GM23338 (cell line): ENCODE measurements at regions not wholly inside any gene's neighbourhood (a gene's known extent, or its start where the extent isn't known, plus 50 kb on each side); places are given as distances from the start of the nearest gene placed in this dataset.

Experiments used
- ATAC-seq: fragments of 200-7000 bp; cut with Tn5 transposase; 3 replicates; pipeline ENCODE4 v1.9.1; 2020
- DNase-seq: peaks from one replicate; pipeline ENCODE4 v3.0.0-alpha.2; 2015; ENCODE audit warnings: low spot score
- H2AFZ ChIP-seq: fragments of 200-600 bp; sonication (generic); 2 replicates; pipeline ENCODE4 v1.8.0; 2016; ENCODE audit warnings: antibody characterized with exemption, mild to moderate bottlenecking, moderate library complexity
- H3F3A ChIP-seq: fragments of 200-600 bp; sonication (generic); replicated peaks from 2 replicates; pipeline ENCODE4 v1.8.0; 2017; ENCODE audit warnings: antibody characterized with exemption, mixed run types, low read depth
- H3K27ac ChIP-seq: fragments of 200-600 bp; sonication (generic); 2 replicates; pipeline ENCODE4 v1.6.1; 2016; ENCODE audit warnings: low read depth
- H3K27me3 ChIP-seq: fragments of 200-600 bp; sonication (generic); 2 replicates; pipeline ENCODE4 v1.8.0; 2016; ENCODE audit warnings: mild to moderate bottlenecking, mixed run types, moderate library complexity; ENCODE audit not compliant: insufficient read depth
- H3K36me3 ChIP-seq: fragments of 200-600 bp; sonication (generic); 2 replicates; pipeline ENCODE4 v1.8.0; 2016; ENCODE audit warnings: mild to moderate bottlenecking; ENCODE audit not compliant: insufficient read depth
- H3K4me1 ChIP-seq: fragments of 200-600 bp; sonication (generic); 2 replicates; pipeline ENCODE4 v1.8.0; 2016; ENCODE audit warnings: mild to moderate bottlenecking, moderate library complexity; ENCODE audit not compliant: insufficient read depth
- H3K4me2 ChIP-seq: fragments of 200-600 bp; sonication (generic); 2 replicates; pipeline ENCODE4 v1.7.1; 2017; ENCODE audit warnings: mixed run types
- H3K4me3 ChIP-seq: fragments of 200-600 bp; sonication (generic); 2 replicates; pipeline ENCODE4 v1.6.1; 2016; ENCODE audit warnings: mixed run types
- H3K79me2 ChIP-seq: fragments of 200-600 bp; sonication (generic); replicated peaks from 2 replicates; pipeline ENCODE4 v1.8.0; 2017; ENCODE audit warnings: mild to moderate bottlenecking; ENCODE audit not compliant: insufficient read depth
- H3K9me2 ChIP-seq: fragments of 200-600 bp; sonication (generic); 2 replicates; pipeline ENCODE4 v1.8.0; 2017; ENCODE audit not compliant: insufficient read depth
- H4K20me1 ChIP-seq: fragments of 200-600 bp; sonication (generic); replicated peaks from 2 replicates; pipeline ENCODE4 v1.8.0; 2017; ENCODE audit warnings: mild to moderate bottlenecking; ENCODE audit not compliant: insufficient read depth
- H3K27ac Mint-ChIP-seq: 2 replicates; pipeline ENCODE4 v1.8.0; 2020; ENCODE audit warnings: inconsistent platforms, mild to moderate bottlenecking, moderate library complexity, mixed read lengths
- H3K27me3 Mint-ChIP-seq: 3 replicates; pipeline ENCODE4 v1.8.0; 2022; ENCODE audit warnings: low read depth, mild to moderate bottlenecking, moderate library complexity, mixed read lengths, inconsistent platforms; ENCODE audit not compliant: insufficient read depth, poor library complexity
- H3K36me3 Mint-ChIP-seq: 3 replicates; pipeline ENCODE4 v1.8.0; 2021; ENCODE audit warnings: low read depth, mild to moderate bottlenecking, inconsistent platforms, moderate library complexity, mixed read lengths
- H3K4me1 Mint-ChIP-seq: 3 replicates; pipeline ENCODE4 v1.8.0; 2020; ENCODE audit warnings: mild to moderate bottlenecking, inconsistent platforms, mixed read lengths
- H3K4me3 Mint-ChIP-seq: 3 replicates; pipeline ENCODE4 v1.8.0; 2021; ENCODE audit warnings: moderate library complexity, mild to moderate bottlenecking, inconsistent platforms, mixed read lengths
- H3K9me3 Mint-ChIP-seq: 3 replicates; pipeline ENCODE4 v1.8.0; 2020; ENCODE audit warnings: moderate library complexity, mild to moderate bottlenecking, inconsistent platforms, mixed read lengths
- CREB1 ChIP-seq: fragments of 250-450 bp; sonication (Bioruptor Pico); IDR thresholded peaks from 2 replicates; pipeline ENCODE4 v1.5.0; 2020; ENCODE audit warnings: low read depth, mild to moderate bottlenecking, moderate library complexity
- CTCF ChIP-seq, 2 experiments: fragments of 200-600 bp in 1 of 2; sonication (generic) in 1 of 2; conservative IDR thresholded peaks; 2 replicates each; pipeline versions ENCODE4 v1.5.1 to v1.6.1; 2016 to 2017; ENCODE audit warnings: antibody characterized with exemption in 2 of 2, low read depth in 2 of 2, mild to moderate bottlenecking in 2 of 2, moderate library complexity in 1 of 2
- ETS1 ChIP-seq: IDR thresholded peaks from 2 replicates; pipeline ENCODE4 v1.6.1; 2016; ENCODE audit warnings: antibody characterized with exemption
- EZH2phosphoT487 ChIP-seq: fragments of 200-600 bp; sonication (generic); IDR thresholded peaks from one replicate; pipeline ENCODE4 v1.8.1; 2018; ENCODE audit warnings: antibody characterized with exemption; ENCODE audit not compliant: unreplicated experiment
- NANOG ChIP-seq: IDR thresholded peaks from 2 replicates; pipeline ENCODE4 v1.6.1; 2016; ENCODE audit warnings: antibody characterized with exemption, borderline replicate concordance
- POLR2AphosphoS5 ChIP-seq: IDR thresholded peaks from 2 replicates; pipeline ENCODE4 v1.6.1; 2016; ENCODE audit warnings: antibody characterized with exemption, low read depth
- REST ChIP-seq: IDR thresholded peaks from one replicate; pipeline ENCODE4 v1.6.1; 2018; ENCODE audit warnings: antibody characterized with exemption; ENCODE audit not compliant: unreplicated experiment
- STAT1 ChIP-seq: IDR thresholded peaks from one replicate; pipeline ENCODE4 v1.6.1; 2016; ENCODE audit warnings: antibody characterized with exemption; ENCODE audit not compliant: unreplicated experiment
- ZNF462 ChIP-seq: fragments of 250-450 bp; sonication (Bioruptor Pico); IDR thresholded peaks from 2 replicates; pipeline ENCODE4 v1.5.0; 2020; ENCODE audit warnings: mild to moderate bottlenecking, moderate library complexity

GRCh38 chr14:22089940-22090339, 416.3 kb upstream of the OR4E1 start:
- H4K20me1 ChIP-seq = no peaks in the 10 kb centered on the region
- no peaks in the 10 kb centered on the region for H3K27me3 ChIP-seq
- H3F3A ChIP-seq = no peaks in the 10 kb centered on the region
- Mint-ChIP-seq H3K9me3 (no peaks in the 10 kb centered on the region), H3K27ac (no peak overlapping the region), H3K4me3 (no peak overlapping the region), H3K27me3 (no peaks in the 10 kb centered on the region), H3K4me1 (no peaks in the 10 kb centered on the region), H3K36me3 (no peaks in the 10 kb centered on the region)
- no peaks in the 10 kb centered on the region for H3K4me1 ChIP-seq
- no peak overlapping the region for H3K4me2 ChIP-seq
- H3K36me3 ChIP-seq = no peaks in the 10 kb centered on the region
- TF ChIP-seq STAT1 (no peak), CREB1 (CRISPR knock-in tag) (no peak), CTCF (conservative IDR thresholded peaks at IDR 0.05; ENCODE audit: low read depth in 2 of 2) (no peak)
- no peak overlapping the region for H3K4me3 ChIP-seq
- no peak overlapping the region for H3K27ac ChIP-seq
- DNase-seq (no peak), ATAC-seq (no peak)
- no peaks in the 10 kb centered on the region for H3K79me2 ChIP-seq
- H2AFZ ChIP-seq = no peak overlapping the region
- no peaks in the 10 kb centered on the region; the same call in 1 of the 2 replicates for H3K9me2 ChIP-seq

GRCh38 chr14:22088614-22089342, 415.2 kb upstream of the OR4E1 start:
- no peak for DNase-seq
- ATAC-seq = no peak
- TF ChIP-seq REST (no peak), NANOG (no peak), ETS1 (no peak), POLR2AphosphoS5 (no peak), EZH2phosphoT487 (no peak), ZNF462 (CRISPR knock-in tag) (no peak)

More at GRCh38 chr14:22088614-22089342, 415.2 kb upstream of the OR4E1 start:
- H3K27ac ChIP-seq = no peak overlapping the region
- H4K20me1 ChIP-seq = no peaks in the 10 kb centered on the region
- no peaks in the 10 kb centered on the region for H3K36me3 ChIP-seq
- no peaks in the 10 kb centered on the region for H3K36me3 Mint-ChIP-seq
- no peaks in the 10 kb centered on the region; the same call in 2 of the 3 replicates for H3K9me3 Mint-ChIP-seq
- H2AFZ ChIP-seq = no peak overlapping the region
- no peaks in the 10 kb centered on the region for H3K4me1 Mint-ChIP-seq
- H3K4me3 ChIP-seq = no peak overlapping the region
- H3K4me2 ChIP-seq = no peak overlapping the region
- no peaks in the 10 kb centered on the region for H3K27me3 ChIP-seq
- no peaks in the 10 kb centered on the region for H3K4me1 ChIP-seq
- H3K4me3 Mint-ChIP-seq = no peak overlapping the region
- no peaks in the 10 kb centered on the region for H3K79me2 ChIP-seq
- H3F3A ChIP-seq = no peaks in the 10 kb centered on the region
- H3K27ac Mint-ChIP-seq = no peak overlapping the region
- no peaks in the 10 kb centered on the region; the same call in 1 of the 2 replicates for H3K9me2 ChIP-seq
- H3K27me3 Mint-ChIP-seq = no peaks in the 10 kb centered on the region
